NOMO-1 treated with dmso at 0.1 percent for 144 hours (cell line): ENCODE measurements at regions not wholly inside any gene's neighbourhood (a gene's known extent, or its start where the extent isn't known, plus 50 kb on each side); places are given as distances from the start of the nearest gene placed in this dataset.
"Not testable (repeated sequence)": the region's sequence is repeated elsewhere in the genome, so short reads cannot be mapped to it uniquely, and the experiment has no call there.

Experiments used
- DNase-seq: peaks from one replicate; lab custom pipeline; 2025; ENCODE audit not compliant: unreplicated experiment; lab: John Stamatoyannopoulos, UW

DNA sequence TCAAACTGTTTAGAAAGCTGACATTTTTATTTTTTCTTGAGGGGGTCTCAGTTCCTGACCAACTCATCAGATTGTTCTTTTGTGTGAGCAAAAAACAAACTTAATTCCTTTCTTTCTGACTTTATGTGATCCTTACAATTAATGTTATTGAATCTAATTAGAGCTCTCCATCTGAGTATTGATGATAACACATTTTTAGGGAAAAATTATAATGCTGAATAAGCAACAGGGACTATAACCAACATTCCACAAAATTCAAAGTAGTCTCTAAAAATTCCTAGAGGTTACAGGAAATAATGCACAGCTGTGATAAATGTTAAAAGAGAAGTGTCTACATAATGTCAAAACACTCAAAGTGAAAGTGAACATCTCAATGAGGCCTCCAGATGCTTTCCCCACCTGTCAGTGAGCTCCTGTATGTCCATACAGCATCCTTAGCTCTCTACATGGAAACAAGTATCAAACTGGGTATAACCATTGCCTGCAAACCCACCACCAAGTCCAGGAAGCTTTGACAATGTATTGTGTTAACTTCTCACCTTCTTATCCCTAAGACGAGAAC is 786.0 kb upstream of the SLC39A10 start:
- no peak for DNase-seq

DNA sequence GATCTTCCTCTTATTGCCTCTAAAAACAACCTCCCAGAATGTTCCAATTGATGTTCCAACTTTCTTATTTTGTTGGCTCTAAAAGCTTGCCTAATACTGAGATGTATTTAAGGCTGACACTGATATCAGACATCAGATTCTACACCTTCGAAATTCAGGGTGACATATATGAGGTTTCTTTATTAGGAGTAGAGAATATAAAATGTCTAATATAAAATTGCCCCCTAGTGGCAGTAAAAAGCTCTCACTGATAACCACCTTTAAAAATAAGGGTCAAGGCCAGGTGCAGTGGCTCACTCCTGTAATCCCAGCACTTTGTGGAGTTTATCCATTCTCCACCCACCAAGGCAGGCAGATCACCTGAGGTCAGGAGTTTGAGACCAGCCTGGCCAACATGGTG is 789.7 kb upstream of the SLC39A10 start:
- no peak for DNase-seq

DNA sequence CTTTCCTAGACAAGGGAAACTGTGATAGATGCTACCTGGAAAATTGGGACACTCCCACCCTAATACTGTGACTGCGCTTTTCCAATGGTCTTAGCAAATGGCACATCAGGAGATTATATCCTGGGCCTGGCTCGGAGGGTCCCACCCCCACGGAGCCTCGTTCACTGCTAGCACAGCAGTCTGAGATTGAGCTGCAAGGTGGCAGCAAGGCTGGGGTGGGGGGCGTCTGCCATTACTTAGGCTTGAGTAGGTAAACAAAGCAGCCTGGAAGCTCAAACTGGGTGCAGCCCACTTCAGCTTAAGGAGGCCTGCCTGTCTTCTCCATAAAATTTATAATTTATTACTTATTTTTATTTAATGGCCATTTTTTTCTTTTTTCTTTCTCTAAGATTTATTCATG is 802.1 kb upstream of the SLC39A10 start:
- DNase-seq: no peak

DNA sequence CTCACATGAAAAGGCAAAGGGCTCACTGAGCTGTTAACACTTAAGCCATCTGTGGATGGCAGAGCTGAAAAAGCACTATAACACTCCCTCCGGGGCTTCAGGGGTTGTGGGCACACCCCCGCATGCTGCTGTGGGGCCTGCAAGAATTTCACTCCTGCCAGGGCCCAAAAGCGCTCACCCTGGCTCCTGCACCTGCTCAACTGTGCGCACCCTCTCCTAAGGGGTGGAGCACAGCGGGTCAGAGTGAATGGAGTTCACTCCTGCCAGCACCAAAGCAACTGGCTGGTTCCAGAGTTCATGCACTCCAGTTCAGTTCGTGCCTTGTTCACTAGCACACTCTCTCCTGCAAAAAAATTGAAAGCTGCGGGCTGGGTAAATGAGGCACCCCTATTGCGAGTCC is 814.2 kb upstream of the SLC39A10 start:
- no peak for DNase-seq

DNA sequence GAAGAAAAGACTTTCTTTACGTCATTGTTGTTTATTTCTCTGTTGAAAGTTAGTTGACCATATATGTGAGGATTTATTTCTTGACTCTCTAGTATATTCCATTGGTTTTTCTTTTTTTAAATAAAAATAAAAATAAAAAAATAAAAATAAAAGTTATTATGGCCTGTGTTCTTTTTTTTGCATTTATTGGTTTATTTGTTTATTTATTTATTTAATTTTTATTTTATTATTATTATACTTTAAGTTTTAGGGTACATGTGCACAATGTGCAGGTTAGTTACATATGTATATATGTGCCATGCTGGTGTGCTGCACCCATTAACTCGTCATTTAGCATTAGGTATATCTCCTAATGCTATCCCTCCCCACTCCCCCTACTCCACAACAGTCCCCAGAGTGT is 822.7 kb upstream of the SLC39A10 start:
- not testable (repeated sequence) for DNase-seq

DNA sequence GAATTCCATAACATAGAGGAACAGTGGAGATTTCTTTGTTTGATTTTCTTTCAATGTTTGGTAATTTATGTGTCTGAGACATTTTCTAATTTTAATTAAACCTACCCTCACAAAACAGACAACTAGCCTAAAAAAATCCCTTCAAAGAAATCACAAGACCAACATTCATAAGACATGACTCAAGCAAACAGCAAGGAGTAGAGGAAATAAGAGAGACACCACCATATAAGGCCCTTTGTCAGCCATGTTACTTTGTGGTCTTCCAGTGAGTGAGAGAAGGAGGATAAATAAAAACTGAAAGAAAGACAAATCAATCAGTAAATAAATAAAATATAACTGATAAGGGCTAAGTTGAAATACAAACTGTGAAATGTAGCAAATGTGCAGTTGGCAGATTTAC is 830.8 kb upstream of the SLC39A10 start:
- no peak for DNase-seq

DNA sequence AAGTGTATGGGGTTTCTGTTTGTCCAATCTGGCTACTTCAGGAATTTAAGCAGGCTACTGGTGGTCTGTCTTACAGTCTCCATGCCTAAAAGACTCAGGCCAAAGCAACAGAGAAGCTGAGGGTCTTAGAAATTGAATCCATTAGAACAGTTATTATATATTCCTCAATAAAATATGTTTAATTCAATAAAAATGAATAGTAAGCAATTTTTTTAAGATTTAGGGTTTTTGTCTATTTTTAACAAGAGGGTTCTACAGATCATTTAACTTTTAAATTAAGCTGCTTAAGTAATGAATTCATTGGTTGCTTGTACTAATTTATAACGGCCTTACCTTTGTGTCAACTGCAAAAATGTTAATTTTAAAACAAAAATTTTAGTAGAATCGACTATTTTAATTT is 832.6 kb upstream of the SLC39A10 start:
- DNase-seq: no peak

DNA sequence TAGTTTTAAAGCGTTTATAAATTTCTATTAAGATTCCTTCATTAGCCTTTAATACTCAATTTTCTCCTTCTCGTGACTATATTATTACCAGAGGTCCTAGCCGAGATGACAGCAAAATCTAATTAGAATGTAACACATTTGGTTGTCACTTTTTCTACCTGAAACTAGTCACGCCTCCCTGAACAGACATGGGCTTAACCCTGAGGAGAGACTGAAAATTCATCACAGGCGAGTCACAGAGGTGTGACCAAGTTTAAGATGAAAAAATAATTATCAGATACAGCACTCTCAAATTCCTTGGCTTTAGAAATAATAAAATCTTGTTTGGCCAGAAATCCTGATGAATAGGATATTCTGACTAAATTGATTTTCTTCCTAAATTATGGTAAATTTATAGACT is 834.4 kb upstream of the SLC39A10 start:
- DNase-seq: no peak

DNA sequence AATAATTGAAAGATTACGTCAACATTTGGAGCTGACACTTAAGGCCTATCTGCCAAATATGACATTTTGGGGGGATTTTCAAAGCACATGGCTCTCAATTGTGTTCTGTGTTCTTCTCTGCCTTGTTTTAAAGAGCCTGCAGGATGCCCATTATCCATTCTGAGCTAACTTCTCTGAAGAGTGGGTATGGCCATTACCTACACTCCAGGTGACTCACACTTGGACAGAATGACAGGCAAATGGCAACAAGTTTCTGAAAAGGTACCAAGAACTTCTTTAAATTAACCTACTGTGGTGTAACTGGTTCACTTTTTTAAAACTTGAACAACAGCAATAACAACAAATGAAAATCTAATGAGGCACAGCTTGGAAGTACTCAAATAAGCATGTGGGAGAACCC is 834.9 kb upstream of the SLC39A10 start:
- DNase-seq: no peak

DNA sequence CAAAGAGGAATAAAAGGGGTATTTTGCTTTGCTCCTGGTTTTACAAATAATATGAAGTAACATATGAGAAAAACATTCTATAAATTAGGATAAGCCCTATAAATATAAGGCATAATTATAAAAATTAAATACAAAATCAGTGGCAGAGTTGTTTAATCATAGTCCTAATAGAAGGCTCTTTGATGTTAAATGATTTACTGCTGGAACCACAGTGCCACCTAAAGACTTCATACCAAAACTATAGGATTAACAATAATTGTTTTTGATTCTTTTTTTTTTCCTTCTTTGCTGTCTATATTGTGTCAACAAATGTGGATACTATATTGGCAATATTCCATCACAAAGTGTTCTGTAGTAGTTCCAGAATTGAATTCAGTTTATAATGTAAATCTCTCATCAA is 837.7 kb upstream of the SLC39A10 start:
- no peak for DNase-seq

DNA sequence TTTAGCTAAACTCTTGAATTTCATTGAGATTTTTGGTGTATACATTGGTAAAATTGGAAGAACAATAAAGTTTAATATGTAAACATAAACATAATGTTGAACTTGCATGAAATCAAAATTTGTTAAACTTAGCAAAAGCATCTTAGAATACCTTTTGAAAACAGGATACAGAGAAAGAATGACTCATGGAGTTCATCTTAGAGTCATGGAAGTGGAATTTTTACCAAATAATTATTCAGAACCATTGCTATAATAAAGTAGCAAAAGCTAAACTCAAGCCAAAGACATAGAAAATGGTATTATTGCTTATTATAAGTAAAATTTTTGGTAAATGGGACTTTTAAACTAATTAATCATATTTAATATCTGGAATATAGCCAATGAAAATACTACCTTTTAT is 841.6 kb upstream of the SLC39A10 start:
- DNase-seq: no peak

DNA sequence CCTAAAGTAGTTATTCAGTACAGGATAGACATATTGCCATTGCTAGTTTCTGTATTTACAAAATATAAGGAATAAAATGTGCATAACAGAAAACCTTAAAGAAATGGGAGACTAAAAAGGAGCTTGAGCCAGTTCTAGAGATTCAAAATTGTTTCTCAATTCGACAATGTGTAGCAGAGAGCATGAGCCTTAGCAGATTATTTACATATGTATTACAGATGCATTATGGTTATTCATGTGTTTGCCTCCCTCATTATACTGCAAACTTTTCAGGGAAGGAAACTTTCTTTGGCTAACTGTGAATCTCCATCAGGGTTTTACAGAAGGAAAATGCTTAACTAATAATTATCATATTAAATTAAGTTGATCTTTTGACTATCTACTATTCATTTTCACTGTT is 854.4 kb upstream of the SLC39A10 start:
- DNase-seq: no peak

DNA sequence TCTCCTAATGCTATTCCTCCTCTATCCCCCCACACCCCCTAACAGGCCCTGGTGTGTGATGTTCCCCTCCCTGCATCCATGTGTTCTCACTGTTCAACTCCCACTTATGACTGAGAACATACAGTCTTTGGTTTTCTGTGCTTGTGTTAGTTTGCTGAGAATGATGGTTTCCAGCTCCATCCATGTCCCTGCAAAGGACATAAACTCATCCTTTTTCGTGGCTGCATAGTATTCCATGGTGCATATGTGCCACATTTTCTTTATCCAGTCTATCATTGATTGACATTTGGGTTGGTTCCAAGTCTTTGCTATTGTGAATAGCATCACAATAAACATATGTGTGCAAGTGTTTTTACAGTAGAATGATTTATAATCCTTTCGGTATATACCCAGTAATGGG is 870.0 kb upstream of the SLC39A10 start:
- not testable (repeated sequence) for DNase-seq

DNA sequence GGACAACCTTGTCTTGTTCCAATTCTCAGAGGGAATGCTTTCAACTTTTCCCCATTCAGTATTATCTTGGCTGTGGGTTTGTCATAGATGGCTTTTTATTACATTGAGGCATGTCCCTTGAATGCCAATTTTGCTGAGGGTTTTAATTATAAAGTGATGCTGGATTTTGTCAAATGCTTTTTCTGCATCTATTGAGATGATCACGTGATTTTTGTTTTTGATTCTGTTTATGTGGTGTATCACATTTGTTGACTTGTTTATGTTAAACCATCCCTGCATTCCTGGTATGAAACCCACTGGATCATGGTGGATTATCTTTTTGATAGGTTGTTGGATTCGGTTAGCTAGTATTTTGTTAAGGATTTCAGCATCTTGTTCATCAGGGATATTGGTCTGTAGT is 885.6 kb upstream of the SLC39A10 start:
- DNase-seq: not testable (repeated sequence)

DNA sequence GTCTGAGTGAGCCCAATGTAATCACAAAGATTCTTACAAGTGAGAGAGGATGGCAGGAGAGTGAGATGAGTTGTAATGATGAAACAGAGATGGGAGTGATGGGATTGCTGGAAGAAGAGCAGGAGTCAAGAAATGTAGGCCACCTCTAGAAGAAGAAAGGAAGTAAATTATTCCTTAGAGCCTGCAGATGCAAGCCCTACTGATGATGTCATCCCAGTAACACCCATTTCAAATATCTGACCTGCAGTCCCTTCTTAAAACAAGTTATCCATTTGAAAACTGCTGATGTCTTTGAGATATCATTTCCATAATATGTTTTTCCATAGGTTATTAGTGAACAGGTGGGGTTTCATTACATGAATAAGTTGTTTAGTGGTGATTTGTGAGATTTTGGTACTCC is 888.0 kb upstream of the SLC39A10 start:
- DNase-seq: no peak

DNA sequence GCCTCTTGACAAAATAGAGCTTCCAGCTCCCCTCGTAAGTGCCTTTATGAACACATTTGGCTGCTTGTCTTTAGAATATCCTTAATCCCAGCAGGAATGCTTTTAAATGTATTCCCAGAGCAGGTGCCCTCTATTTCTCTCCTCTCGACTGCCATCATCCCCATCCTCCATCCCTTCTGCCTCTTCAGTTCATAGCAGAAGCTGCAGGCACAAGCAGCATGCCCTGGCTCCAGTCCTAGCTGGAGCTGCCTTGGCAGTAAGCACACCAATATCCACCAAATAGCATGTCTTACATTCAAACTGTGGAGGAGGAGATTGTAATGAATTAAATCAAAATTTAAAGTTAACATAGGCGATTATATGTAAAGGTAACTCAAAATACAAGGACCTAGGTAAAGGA is 891.3 kb upstream of the SLC39A10 start:
- DNase-seq: no peak

DNA sequence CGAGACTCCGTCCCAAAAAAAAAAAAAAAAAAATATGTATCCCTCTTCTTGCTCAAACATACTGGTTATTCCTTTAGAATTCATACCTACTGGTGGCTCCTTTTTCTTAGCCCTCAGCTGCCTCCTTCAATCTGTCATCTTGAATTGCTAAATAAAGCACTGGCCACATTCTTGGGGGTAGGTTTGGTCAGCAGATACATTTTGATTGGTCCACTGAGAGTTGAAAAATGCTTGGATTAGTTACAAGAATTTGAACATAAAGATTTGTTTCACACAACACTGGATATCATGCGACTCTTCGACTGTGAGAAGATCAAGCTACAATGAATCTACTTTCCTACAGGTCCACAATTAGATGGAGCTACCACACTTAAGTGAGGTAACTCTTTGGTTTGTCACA is 906.1 kb upstream of the SLC39A10 start:
- DNase-seq: no peak

DNA sequence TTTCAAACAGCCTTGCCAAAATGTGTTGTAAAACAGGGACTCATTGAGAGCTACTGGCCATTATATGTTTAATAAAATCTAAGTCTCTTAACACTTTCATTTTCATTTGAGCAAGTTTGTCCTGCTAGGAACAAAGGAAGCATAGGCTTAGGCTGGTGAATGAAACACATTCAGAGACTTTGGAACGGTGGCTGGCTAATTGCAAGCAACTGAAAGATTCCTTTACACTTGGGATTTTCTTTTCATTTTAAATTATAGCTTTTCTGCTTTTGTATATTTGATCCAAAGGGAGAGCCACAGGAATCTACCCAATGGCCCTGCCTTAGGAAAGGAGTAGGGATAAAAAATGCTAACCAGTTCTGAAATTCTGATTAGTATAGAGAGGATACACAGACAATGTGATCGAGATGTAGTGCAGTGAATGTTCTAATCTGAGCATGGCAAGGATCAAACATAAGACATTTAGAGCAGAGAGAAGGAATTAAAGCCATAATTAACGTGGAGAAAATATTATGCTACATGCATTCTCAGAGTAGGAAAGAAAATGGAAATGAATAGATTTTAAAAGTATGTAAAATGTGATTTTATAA is 911.4 kb upstream of the SLC39A10 start:
- no peak for DNase-seq

DNA sequence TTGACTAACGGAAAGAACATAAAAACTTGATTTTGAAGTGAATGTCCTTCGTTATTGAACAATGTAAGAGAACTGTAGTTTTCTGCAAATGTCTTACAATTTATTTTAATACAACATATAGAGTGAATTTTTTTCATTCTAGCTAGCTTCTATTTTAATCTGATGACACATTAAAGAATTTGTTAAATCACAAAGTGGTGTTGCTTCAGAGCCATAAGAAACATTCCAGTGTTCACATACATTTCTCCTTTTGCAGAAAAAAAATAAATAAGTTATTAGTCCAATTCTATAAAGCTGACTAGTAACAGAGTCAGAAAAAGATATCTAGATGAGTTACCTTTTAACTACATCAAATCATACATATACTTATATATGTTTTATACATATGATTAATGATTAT is 914.3 kb upstream of the SLC39A10 start:
- no peak for DNase-seq

DNA sequence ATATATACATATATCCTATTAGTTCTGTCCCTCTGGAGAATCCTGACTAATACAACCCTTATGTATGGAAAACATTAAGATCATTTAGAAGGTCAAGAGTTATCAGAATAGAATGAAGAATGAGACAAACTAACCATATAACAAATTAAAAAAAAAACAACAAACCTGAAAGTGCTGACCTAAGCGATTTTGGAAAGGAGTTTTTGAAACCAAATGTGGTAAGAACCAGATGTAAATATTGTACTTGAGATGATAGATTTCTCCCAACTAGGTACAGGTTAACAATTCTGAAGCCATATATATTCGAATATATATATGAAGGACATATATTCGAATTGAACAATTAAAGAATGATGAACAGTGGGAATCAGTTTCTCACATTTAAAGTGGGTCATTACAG is 917.8 kb upstream of the SLC39A10 start:
- no peak for DNase-seq

DNA sequence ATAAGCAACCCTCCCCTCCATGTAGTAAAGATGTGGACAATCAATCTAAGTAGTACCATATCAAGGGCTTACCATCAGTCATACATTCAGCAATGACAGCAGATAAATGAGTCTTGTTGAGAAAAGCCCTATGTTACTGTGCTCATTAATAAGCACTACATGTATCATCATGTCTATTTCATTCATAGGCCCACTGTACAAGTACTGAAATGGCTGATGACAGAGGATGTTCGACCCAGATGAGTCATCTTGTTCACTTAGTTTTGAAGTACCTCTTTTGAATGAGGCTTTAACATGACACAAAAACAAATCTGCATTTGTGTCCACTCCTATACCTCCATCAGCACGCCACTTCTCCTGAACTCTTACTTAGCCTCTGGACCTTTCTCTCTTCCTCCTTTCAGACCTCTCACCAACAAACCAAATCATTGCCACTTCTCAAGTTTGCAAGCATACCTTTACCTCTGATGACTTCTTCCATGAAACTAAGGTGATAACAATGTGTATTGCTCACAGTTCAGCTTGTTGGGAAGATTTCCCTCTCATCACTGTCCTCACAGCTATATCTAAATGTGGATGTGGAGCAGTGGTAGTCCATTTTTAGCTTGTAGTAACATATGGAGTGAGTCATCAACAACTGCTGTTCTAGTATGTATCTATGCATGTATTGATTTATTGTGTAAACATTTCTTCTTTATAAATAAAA is 921.0 kb upstream of the SLC39A10 start:
- no peak for DNase-seq

DNA sequence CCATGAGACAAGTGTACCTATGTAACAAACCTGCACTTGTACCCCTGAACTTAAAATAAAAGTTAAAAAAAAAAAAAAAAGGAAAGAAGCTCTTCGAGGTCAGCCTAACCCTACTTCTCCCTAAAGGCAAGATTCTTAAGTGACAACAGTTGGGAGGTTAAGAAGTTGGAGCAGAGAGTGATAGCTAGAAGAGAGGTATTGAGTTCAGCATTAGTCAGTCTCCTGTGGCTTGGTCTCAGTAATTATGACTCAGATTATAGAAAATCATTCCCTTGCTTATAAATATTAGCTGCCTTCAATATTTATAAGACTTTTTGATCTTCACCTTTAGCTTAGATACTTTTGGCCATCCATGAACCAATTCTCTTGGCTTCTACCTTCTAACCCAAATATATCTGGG is 926.8 kb upstream of the SLC39A10 start:
- DNase-seq: no peak

DNA sequence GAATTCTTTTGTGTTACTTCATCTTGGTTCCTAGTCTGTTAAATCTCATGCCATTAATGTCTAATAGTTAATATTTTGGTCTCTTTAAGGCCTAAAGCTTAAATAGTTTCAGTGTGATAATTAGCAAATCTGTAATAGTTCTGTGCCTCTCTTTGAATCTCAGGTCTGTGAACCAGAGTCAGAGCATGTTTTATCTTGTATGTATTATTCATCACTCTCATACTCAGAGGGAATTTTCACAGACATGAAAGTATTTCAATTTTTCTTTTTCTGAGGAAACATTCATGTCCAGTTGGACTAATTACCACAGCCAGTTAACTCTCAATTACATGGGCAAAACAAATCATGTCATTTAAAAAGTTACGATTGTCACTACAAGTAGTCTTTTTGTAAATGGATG is 931.9 kb upstream of the SLC39A10 start:
- no peak for DNase-seq
